ENCODE measurements at regions not wholly inside any gene's neighbourhood (a gene's known extent, or its start where the extent isn't known, plus 50 kb on each side); places are given as distances from the start of the nearest gene placed in this dataset.

DNA sequence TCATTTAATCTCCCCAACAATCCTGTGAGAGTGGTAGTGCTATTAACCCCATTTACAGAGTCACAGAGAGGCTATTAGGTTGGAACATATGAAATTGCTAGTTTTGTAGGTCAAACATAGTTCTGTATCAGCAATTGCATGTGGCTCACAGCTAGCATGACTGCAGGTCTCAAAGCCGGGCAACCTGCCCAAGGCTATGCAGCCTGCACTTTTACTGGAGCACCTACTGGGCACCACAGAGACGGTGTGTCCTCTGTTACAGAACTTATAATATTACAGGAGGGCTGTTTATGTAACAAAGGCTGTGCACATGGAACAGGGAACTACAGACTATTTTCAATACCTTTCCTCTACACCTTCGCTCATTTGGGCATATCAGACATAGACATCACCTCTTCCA is 355.8 kb downstream of the RPS24 start:
- H3K27ac ChIP-seq, result no peak overlapping the region
- ChIA-PET CTCF (no interaction called here), POLR2A (ENCODE audit: unreplicated experiment) (no interaction called here)
- H3F3A ChIP-seq (ENCODE audit: insufficient read depth, low read depth), result no peaks in the 10 kb centered on the region
- H3K4me1 ChIP-seq (replicated peaks; ENCODE audit: insufficient read depth), result no peaks in the 10 kb centered on the region
- H2AFZ ChIP-seq, result no peak overlapping the region
- no peaks in the 10 kb centered on the region for H3K79me2 ChIP-seq (ENCODE audit: low read depth)
- TF ChIP-seq EZH2 (IDR thresholded peaks at IDR 0.05; ENCODE audit: low read depth), result no peak
- TF ChIP-seq, protein P1, sequence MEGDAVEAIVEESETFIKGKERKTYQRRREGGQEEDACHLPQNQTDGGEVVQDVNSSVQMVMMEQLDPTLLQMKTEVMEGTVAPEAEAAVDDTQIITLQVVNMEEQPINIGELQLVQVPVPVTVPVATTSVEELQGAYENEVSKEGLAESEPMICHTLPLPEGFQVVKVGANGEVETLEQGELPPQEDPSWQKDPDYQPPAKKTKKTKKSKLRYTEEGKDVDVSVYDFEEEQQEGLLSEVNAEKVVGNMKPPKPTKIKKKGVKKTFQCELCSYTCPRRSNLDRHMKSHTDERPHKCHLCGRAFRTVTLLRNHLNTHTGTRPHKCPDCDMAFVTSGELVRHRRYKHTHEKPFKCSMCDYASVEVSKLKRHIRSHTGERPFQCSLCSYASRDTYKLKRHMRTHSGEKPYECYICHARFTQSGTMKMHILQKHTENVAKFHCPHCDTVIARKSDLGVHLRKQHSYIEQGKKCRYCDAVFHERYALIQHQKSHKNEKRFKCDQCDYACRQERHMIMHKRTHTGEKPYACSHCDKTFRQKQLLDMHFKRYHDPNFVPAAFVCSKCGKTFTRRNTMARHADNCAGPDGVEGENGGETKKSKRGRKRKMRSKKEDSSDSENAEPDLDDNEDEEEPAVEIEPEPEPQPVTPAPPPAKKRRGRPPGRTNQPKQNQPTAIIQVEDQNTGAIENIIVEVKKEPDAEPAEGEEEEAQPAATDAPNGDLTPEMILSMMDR (conservative IDR thresholded peaks at IDR 0.05), result no peak
- no peak overlapping the region for H3K4me3 ChIP-seq
- DNase-seq, result no peak
- no TSS peak for BruUV-seq (replicated peaks)
- H3K9me2 ChIP-seq (ENCODE audit: insufficient read depth), result no peaks in the 10 kb centered on the region
- no peaks in the 10 kb centered on the region for H4K20me1 ChIP-seq (ENCODE audit: insufficient read depth)
- H3K9me3 ChIP-seq (ENCODE audit: insufficient read depth, low read depth), result no peaks in the 10 kb centered on the region
- H3K27me3 ChIP-seq (ENCODE audit: insufficient read depth, low read depth), result peaks cover 59% of the 10 kb centered on the region
- H3K36me3 ChIP-seq (ENCODE audit: low read depth), result no peaks in the 10 kb centered on the region
- intact Hi-C loops (cut with micrococcal nuclease; ENCODE audit: unreplicated experiment), result no loop called here
- H3K4me2 ChIP-seq, result no peak overlapping the region

DNA sequence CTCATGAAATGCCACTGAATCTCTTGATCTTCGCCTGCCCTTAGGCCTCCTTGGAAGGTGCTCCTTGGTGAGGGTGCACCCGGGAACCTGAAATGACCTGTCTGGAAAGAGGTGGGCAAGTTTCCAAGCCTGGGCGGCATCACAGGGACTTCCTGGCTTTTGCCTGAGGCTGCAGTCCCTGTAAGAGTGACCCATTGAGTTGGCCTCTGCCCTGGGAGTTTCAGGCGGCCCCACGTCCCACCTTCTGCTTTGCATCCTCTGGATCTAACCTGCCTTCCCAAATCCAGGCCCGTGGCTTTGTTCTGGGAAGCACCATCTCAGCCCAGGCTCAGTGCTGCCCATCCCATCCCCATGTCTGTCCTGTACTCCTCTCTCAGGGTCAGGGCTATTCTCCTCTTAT is 356.4 kb downstream of the RPS24 start:
- no peaks in the 10 kb centered on the region for H3F3A ChIP-seq (ENCODE audit: insufficient read depth, low read depth)
- BruUV-seq (replicated peaks), result no TSS peak
- CTCF ChIA-PET, result no interaction called here

DNA sequence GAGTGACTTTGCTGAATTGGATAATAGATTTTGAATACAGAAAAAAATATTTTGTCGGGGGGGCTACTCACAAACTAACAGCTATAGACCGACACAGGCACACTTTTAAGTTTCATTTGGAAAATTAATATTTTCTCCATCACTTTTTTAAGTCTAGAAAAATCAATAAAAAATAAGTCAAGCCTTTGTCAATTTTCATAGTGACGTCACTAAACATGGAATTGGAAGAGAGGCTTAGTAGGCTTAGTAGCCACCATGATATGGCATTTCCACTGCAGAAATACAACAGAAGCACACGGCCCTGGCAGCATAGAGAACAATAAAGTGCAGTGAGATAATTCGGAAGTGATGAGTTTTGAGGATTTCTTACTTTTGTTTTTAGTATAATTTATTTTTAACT is 357.2 kb downstream of the RPS24 start:
- no peak overlapping the region for H3K27ac ChIP-seq
- no peaks in the 10 kb centered on the region for H3K9me2 ChIP-seq (ENCODE audit: insufficient read depth)
- no peak overlapping the region for H2AFZ ChIP-seq
- no peaks in the 10 kb centered on the region for H3F3A ChIP-seq (ENCODE audit: insufficient read depth, low read depth)
- no peak overlapping the region for H3K4me2 ChIP-seq
- ChIA-PET CTCF (no interaction called here), POLR2A (ENCODE audit: unreplicated experiment) (no interaction called here)
- BruUV-seq (replicated peaks), result no TSS peak
- TF ChIP-seq, protein P1 (conservative IDR thresholded peaks at IDR 0.05), result no peak
- no peak for TF ChIP-seq EZH2 (IDR thresholded peaks at IDR 0.05; ENCODE audit: low read depth)
- H3K9me3 ChIP-seq (ENCODE audit: insufficient read depth, low read depth), result peaks cover 6% of the 10 kb centered on the region; the same call in 1 of the 2 replicates
- no peak for DNase-seq
- no peaks in the 10 kb centered on the region for H3K4me1 ChIP-seq (replicated peaks; ENCODE audit: insufficient read depth)
- H3K36me3 ChIP-seq (ENCODE audit: low read depth), result no peaks in the 10 kb centered on the region
- intact Hi-C loops (cut with micrococcal nuclease; ENCODE audit: unreplicated experiment), result no loop called here
- H3K27me3 ChIP-seq (ENCODE audit: insufficient read depth, low read depth), result peaks cover 48% of the 10 kb centered on the region
- no peak overlapping the region for H3K4me3 ChIP-seq
- no peaks in the 10 kb centered on the region for H4K20me1 ChIP-seq (ENCODE audit: insufficient read depth)
- no peaks in the 10 kb centered on the region for H3K79me2 ChIP-seq (ENCODE audit: low read depth)

More for the DNA sequence above, 356.4 kb downstream of the RPS24 start:
- Histone ChIP-seq H2AFZ (no peak overlapping the region), H3K27me3 (ENCODE audit: insufficient read depth, low read depth) (peaks cover 53% of the 10 kb centered on the region), H3K79me2 (ENCODE audit: low read depth) (no peaks in the 10 kb centered on the region), H3K4me2 (no peak overlapping the region), H4K20me1 (ENCODE audit: insufficient read depth) (no peaks in the 10 kb centered on the region), H3K4me3 (no peak overlapping the region), H3K27ac (no peak overlapping the region), H3K9me3 (ENCODE audit: insufficient read depth, low read depth) (peaks cover 4% of the 10 kb centered on the region; the same call in 1 of the 2 replicates), H3K36me3 (ENCODE audit: low read depth) (no peaks in the 10 kb centered on the region), H3K9me2 (ENCODE audit: insufficient read depth) (no peaks in the 10 kb centered on the region), H3K4me1 (replicated peaks; ENCODE audit: insufficient read depth) (no peaks in the 10 kb centered on the region)
- DNase-seq, result no peak
- intact Hi-C loops (cut with micrococcal nuclease; ENCODE audit: unreplicated experiment), result no loop called here
- POLR2A ChIA-PET (ENCODE audit: unreplicated experiment), result no interaction called here
- TF ChIP-seq EZH2 (IDR thresholded peaks at IDR 0.05; ENCODE audit: low read depth), result no peak

DNA sequence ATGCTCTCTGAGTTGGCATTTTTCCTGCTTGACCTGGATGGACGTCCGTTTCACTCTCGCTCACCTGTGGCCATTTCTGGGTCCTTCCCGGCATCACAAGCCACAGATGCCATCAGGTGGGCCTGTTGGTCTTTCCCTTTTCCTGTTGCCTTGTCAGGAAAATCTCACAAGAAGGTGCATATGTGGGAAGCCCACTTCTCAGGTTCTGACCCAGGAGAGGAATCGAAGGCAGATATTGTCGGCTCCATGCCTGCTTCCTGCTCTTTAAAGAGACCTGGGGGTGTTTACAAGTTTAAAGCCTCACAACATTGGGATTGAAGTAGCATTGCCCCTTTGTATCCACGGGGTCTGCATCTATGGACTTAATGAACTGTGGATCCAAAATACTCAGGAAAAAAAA is 357.9 kb downstream of the RPS24 start:
- POLR2A ChIA-PET (ENCODE audit: unreplicated experiment), result no interaction called here

More for the DNA sequence above, 357.9 kb downstream of the RPS24 start:
- H3K27ac ChIP-seq, result no peak overlapping the region
- H3K4me2 ChIP-seq, result no peak overlapping the region
- no peaks in the 10 kb centered on the region for H3K36me3 ChIP-seq (ENCODE audit: low read depth)
- H3F3A ChIP-seq (ENCODE audit: insufficient read depth, low read depth), result no peaks in the 10 kb centered on the region
- no peak overlapping the region for H2AFZ ChIP-seq
- DNase-seq, result no peak
- H4K20me1 ChIP-seq (ENCODE audit: insufficient read depth), result no peaks in the 10 kb centered on the region
- H3K79me2 ChIP-seq (ENCODE audit: low read depth), result no peaks in the 10 kb centered on the region
- no peaks in the 10 kb centered on the region for H3K4me1 ChIP-seq (replicated peaks; ENCODE audit: insufficient read depth)
- CTCF ChIA-PET, result no interaction called here
- BruUV-seq (replicated peaks), result no TSS peak
- intact Hi-C loops (cut with micrococcal nuclease; ENCODE audit: unreplicated experiment), result no loop called here
- peaks cover 6% of the 10 kb centered on the region; the same call in 1 of the 2 replicates for H3K9me3 ChIP-seq (ENCODE audit: insufficient read depth, low read depth)
- H3K9me2 ChIP-seq (ENCODE audit: insufficient read depth), result no peaks in the 10 kb centered on the region
- peaks cover 41% of the 10 kb centered on the region for H3K27me3 ChIP-seq (ENCODE audit: insufficient read depth, low read depth)
- H3K4me3 ChIP-seq, result no peak overlapping the region
- TF ChIP-seq, protein P1 (conservative IDR thresholded peaks at IDR 0.05), result no peak
- no peak for TF ChIP-seq EZH2 (IDR thresholded peaks at IDR 0.05; ENCODE audit: low read depth)

All from PC-9 (cell line).